Uterus (tissue), 3 donors: ENCODE measurements at regions not wholly inside any gene's neighbourhood (a gene's known extent, or its start where the extent isn't known, plus 50 kb on each side); places are given as distances from the start of the nearest gene placed in this dataset.

Experiments used
- DNase-seq, 2 donors: peaks; one replicate each; pipeline ENCODE4 v3.0.0-alpha.2; 2019 to 2020
- H3K27ac ChIP-seq, 2 donors: fragments of 200-600 bp; sonication (generic); 1 replicate in 1 of 2; 2 replicates in 1 of 2; pipeline ENCODE4 v1.5.1; 2016 to 2018
- H3K27me3 ChIP-seq, 2 donors: fragments of 200-600 bp; sonication (generic); one replicate each; pipeline ENCODE4 v1.5.1; 2018 to 2019; ENCODE audit warnings: control low read depth in 1 of 2
- H3K36me3 ChIP-seq, 2 donors: fragments of 200-600 bp; sonication (generic); one replicate each; pipeline ENCODE4 v1.5.1; 2019; ENCODE audit warnings: control low read depth in 1 of 2
- H3K4me1 ChIP-seq, 2 donors: fragments of 200-600 bp; sonication (generic); one replicate each; pipeline ENCODE4 v1.5.1; 2018 to 2019; ENCODE audit warnings: control low read depth in 1 of 2
- H3K4me3 ChIP-seq, 2 donors: fragments of 200-600 bp; sonication (generic); 1 replicate in 1 of 2; 2 replicates in 1 of 2; pipeline ENCODE4 v1.5.1; 2018 to 2019; ENCODE audit warnings: mild to moderate bottlenecking in 1 of 2
- H3K9me3 ChIP-seq, 2 donors: fragments of 200-600 bp; sonication (generic); one replicate each; pipeline ENCODE4 v1.5.1; 2019; ENCODE audit warnings: control low read depth in 1 of 2
- POLR2A ChIP-seq, 2 donors: fragments of 450-650 bp; IDR thresholded peaks; one replicate each; pipeline ENCODE4 v1.6.1; 2016; ENCODE audit warnings: antibody characterized with exemption in 2 of 2, mild to moderate bottlenecking in 1 of 2, moderate library complexity in 1 of 2
- intact Hi-C: fragments of 100-400 bp; cut with DNase I; formaldehyde crosslinking; loops from one replicate; pipeline ENCODE4 v1.15.1; 2023; ENCODE audit warnings: low total_unique reads
- TF ChIP-seq, protein P1 (sequence below), 4 experiments: fragments of 200-600 bp in 2 of 4; fragments of 450-650 bp in 2 of 4; sonication (generic) in 2 of 4; IDR thresholded peaks; one replicate each; pipeline ENCODE4 v1.5.1; 2016 to 2019; ENCODE audit warnings: antibody characterized with exemption in 4 of 4, mild to moderate bottlenecking in 2 of 4, moderate library complexity in 1 of 4
- donor health status: DM: yes; HTN: yes; CAD: no.

DNA sequence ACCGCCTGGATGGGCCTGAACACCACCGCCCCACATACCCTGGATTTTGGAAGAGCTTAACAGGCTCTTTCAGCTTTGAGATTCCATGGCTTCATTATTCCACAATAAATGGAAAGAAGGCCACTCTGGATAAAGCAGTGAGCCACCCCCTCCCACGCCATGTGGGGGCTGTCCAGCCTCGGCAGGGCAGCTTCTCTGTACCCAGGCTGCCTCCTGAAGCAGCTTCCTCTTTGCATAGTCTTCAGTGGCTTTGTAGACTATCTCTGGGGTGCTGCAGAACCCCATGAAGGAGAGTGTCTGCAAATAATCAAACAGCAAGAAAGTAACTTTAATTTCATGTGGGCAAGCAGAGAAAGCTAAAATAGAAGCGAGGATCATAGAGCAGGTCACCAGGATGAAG lies 96.6 kb upstream of the NXT1 start:
- TF ChIP-seq, protein P1, sequence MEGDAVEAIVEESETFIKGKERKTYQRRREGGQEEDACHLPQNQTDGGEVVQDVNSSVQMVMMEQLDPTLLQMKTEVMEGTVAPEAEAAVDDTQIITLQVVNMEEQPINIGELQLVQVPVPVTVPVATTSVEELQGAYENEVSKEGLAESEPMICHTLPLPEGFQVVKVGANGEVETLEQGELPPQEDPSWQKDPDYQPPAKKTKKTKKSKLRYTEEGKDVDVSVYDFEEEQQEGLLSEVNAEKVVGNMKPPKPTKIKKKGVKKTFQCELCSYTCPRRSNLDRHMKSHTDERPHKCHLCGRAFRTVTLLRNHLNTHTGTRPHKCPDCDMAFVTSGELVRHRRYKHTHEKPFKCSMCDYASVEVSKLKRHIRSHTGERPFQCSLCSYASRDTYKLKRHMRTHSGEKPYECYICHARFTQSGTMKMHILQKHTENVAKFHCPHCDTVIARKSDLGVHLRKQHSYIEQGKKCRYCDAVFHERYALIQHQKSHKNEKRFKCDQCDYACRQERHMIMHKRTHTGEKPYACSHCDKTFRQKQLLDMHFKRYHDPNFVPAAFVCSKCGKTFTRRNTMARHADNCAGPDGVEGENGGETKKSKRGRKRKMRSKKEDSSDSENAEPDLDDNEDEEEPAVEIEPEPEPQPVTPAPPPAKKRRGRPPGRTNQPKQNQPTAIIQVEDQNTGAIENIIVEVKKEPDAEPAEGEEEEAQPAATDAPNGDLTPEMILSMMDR (IDR thresholded peaks at IDR 0.05) = no peak
- no peak for TF ChIP-seq POLR2A (IDR thresholded peaks at IDR 0.05)
- intact Hi-C loops = no loop called here

DNA sequence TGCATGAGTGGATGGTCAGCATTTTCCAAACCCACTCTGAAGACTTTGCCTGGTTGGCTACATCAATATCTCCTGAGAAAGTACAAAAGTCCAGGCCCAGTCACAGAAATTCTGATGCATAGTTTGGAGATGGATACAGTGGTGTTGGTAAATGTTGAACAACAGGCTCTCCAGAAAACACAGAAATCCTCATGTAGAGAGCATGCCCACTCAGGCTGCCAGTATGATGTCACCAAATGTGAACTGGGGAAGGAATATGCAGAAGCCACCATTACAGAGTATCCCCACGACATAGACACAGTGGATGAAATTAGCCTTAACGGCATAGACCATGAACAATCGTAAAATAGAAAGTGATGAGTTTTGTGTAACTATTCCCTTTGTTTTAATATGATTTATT lies 97.1 kb upstream of the NXT1 start:
- no peak for DNase-seq
- H3K4me3 ChIP-seq = no peak overlapping the region

More for the DNA sequence above, 96.6 kb upstream of the NXT1 start:
- no peaks in the 10 kb centered on the region for H3K4me1 ChIP-seq
- DNase-seq = no peak
- H3K4me3 ChIP-seq = no peak overlapping the region
- H3K9me3 ChIP-seq = no peaks in the 10 kb centered on the region
- no peaks in the 10 kb centered on the region for H3K36me3 ChIP-seq
- H3K27ac ChIP-seq = no peak overlapping the region
- H3K27me3 ChIP-seq = no peaks in the 10 kb centered on the region

DNA sequence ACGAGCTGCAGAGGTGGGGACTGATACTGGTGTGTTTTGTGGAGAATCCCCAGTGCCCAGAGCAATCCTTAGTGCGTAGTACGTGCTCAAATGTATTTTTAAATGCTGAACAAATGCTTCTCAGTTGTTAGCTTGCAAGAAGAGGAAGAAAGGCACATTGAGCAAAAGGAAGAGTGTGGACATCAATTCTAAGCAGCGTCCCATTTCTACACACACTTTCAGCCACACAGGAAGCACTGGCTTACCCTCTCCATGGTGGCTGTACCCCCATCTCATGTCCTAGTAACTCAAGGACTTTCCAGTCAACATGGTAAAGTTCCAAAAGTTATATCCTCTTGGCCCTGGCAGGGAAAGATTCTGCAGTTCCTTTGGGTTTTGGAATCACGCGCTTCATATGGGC lies 98.8 kb upstream of the NXT1 start:
- TF ChIP-seq POLR2A (IDR thresholded peaks at IDR 0.05) = no peak
- TF ChIP-seq, protein P1 (IDR thresholded peaks at IDR 0.05) = no peak
- Histone ChIP-seq H3K9me3 (no peaks in the 10 kb centered on the region), H3K27ac (no peak overlapping the region), H3K36me3 (no peaks in the 10 kb centered on the region), H3K4me3 (no peak overlapping the region), H3K4me1 (no peaks in the 10 kb centered on the region), H3K27me3 (no peaks in the 10 kb centered on the region)
- no peak for DNase-seq
- intact Hi-C loops = no loop called here

More for the DNA sequence above, 97.1 kb upstream of the NXT1 start:
- intact Hi-C loops = no loop called here
- TF ChIP-seq POLR2A (IDR thresholded peaks at IDR 0.05) = no peak
- TF ChIP-seq, protein P1 (IDR thresholded peaks at IDR 0.05) = no peak
- no peaks in the 10 kb centered on the region for H3K9me3 ChIP-seq
- no peaks in the 10 kb centered on the region for H3K27me3 ChIP-seq
- H3K36me3 ChIP-seq = no peaks in the 10 kb centered on the region
- H3K27ac ChIP-seq = no peak overlapping the region
- no peaks in the 10 kb centered on the region for H3K4me1 ChIP-seq

DNA sequence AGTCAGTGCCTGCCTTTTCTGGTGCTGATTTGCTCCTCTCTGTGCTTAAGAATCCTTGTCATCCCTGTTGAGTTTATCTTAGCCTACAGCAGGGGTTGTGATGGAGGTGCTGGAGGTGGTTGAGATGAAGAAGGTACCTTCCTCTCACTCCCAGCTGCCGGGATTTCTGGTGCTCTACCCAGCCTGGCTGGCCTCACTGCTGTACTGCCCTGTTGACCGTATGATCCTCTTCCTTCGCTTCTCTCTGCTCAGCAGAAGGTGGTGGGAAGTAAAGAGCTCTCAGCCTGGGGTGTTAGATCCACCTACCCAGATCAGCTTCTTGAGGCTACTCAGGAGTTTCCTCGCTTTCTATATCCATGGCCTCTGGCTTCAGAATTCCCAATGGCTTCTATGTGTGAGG lies 101.0 kb upstream of the NXT1 start:
- Histone ChIP-seq H3K4me1 (no peaks in the 10 kb centered on the region), H3K4me3 (no peak overlapping the region), H3K27me3 (no peaks in the 10 kb centered on the region), H3K36me3 (no peaks in the 10 kb centered on the region), H3K9me3 (no peaks in the 10 kb centered on the region), H3K27ac (no peak overlapping the region)
- no peak for DNase-seq
- no peak for TF ChIP-seq POLR2A (IDR thresholded peaks at IDR 0.05)
- TF ChIP-seq, protein P1 (IDR thresholded peaks at IDR 0.05) = no peak
- intact Hi-C loops = loop anchor here (10.0 kb wide), 1 partner anchor 555 kb away; no protein-coding TSS in a partner anchor

DNA sequence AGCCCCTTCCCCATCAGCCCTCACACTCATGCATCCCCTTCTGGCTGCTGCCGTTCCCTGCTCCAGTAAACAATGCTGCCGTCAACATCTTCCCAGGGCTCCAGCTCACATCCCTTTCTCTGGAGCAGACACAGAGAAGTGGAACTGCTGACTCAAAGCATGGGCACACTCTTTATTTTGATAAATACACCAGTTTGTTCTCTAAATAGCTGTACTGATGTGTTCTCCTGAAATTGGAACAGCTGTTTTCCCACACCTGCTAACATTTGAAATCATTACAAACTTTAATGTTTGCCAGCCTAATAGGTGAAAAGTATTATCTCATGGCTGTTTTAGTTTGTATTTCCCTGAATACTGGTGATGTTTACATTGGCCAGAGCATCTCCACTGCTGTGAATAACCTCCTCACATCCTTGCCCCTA lies 102.1 kb upstream of the NXT1 start:
- TF ChIP-seq, protein P1 (IDR thresholded peaks at IDR 0.05) = no peak
- TF ChIP-seq POLR2A (IDR thresholded peaks at IDR 0.05) = no peak
- Histone ChIP-seq H3K27me3 (no peaks in the 10 kb centered on the region), H3K27ac (no peak overlapping the region), H3K4me3 (no peak overlapping the region), H3K36me3 (no peaks in the 10 kb centered on the region), H3K9me3 (no peaks in the 10 kb centered on the region), H3K4me1 (no peaks in the 10 kb centered on the region)
- intact Hi-C loops = loop anchor here (10.0 kb wide), 1 partner anchor 554 kb away; no protein-coding TSS in a partner anchor
- no peak for DNase-seq
